Activated CD4-positive, CD25-positive, alpha-beta regulatory T cell treated with anti-CD3 and anti-CD28 coated beads, Interleukin-2, amount 50 U/mL, for 24 hours (primary cell): ENCODE measurements at regions not wholly inside any gene's neighbourhood (a gene's known extent, or its start where the extent isn't known, plus 50 kb on each side); places are given as distances from the start of the nearest gene placed in this dataset.

Source experiments
- ATAC-seq, 2 donors: fragments of 150-1000 bp; cut with Tn5 transposase; one replicate each; pipeline ENCODE4 v1.10.0; 2021; ENCODE audit warnings: mild to moderate bottlenecking in 1 of 2, moderate library complexity in 1 of 2

GRCh38 chr22:27655582-27656185 lies 145.9 kb downstream of the MN1 start:
- ATAC-seq, result no peak

GRCh38 chr22:27656970-27657369 lies 144.6 kb downstream of the MN1 start:
- no peak for ATAC-seq

GRCh38 chr22:27660306-27660705 lies 141.2 kb downstream of the MN1 start:
- ATAC-seq, result no peak

GRCh38 chr22:27662359-27663301 lies 138.9 kb downstream of the MN1 start:
- ATAC-seq, result no peak

- ATAC-seq, result no peak
Observed at GRCh38 chr22:27663812-27664211, 137.7 kb downstream of the MN1 start.

- no peak for ATAC-seq
Observed at GRCh38 chr22:27666272-27666997, 135.1 kb downstream of the MN1 start.

- ATAC-seq, result no peak
Observed at GRCh38 chr22:27667121-27667843, 134.3 kb downstream of the MN1 start.

- peak; percentile 27 to 38 for ATAC-seq
Observed at GRCh38 chr22:27668828-27669797, 132.4 kb downstream of the MN1 start.

- no peak for ATAC-seq
Observed at GRCh38 chr22:27669798-27670599, 131.6 kb downstream of the MN1 start.

GRCh38 chr22:27670701-27671412 lies 130.7 kb downstream of the MN1 start:
- no peak for ATAC-seq

GRCh38 chr22:27671413-27671935 lies 130.1 kb downstream of the MN1 start:
- ATAC-seq, result no peak

- no peak for ATAC-seq
Observed at GRCh38 chr22:27672721-27673418, 128.7 kb downstream of the MN1 start.

GRCh38 chr22:27673839-27674238 lies 127.7 kb downstream of the MN1 start:
- ATAC-seq, result no peak

- ATAC-seq, result no peak
Observed at GRCh38 chr22:27674261-27674923, 127.2 kb downstream of the MN1 start.

- ATAC-seq, result no peak
Observed at GRCh38 chr22:27676545-27677213, 124.9 kb downstream of the MN1 start.

- no peak for ATAC-seq
Observed at GRCh38 chr22:27677905-27678458, 123.6 kb downstream of the MN1 start.

GRCh38 chr22:27679176-27679575 lies 122.4 kb downstream of the MN1 start:
- ATAC-seq, result no peak
